ENCODE measurements at regions not wholly inside any gene's neighbourhood (a gene's known extent, or its start where the extent isn't known, plus 50 kb on each side); places are given as distances from the start of the nearest gene placed in this dataset.

DNA sequence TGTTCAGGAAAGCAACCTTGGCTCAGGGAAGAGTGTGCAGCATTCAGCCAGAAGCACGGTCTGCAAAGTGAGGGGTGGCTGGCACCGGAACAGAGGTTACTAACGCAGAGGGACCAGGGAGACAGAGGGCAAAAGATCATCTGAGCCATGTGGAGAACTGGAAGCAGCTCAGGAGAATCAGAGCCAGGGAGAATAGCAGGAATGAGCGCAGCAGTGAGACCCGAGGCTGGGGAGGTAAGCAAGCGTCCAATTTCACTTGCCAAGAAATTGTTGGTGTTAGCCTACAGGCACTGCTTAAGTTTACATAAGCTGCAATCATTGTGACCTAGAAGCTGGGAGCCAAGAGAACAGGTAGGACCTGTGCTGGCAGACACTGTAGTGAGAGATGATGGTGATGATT, 372.6 kb upstream of the POU3F3 start:
- ChIA-PET CTCF (no interaction called here), POLR2A (no interaction called here)
- Histone ChIP-seq H3K4me3 (ENCODE audit: low read depth, low read length) (no peak overlapping the region), H3K27ac (ENCODE audit: extremely low read depth, low read depth, low read length) (no peak overlapping the region), H3K4me1 (ENCODE audit: control insufficient read depth, insufficient read depth, low read length) (no peaks in the 10 kb centered on the region), H3K9me3 (ENCODE audit: control insufficient read depth, insufficient read depth, low read depth, low read length) (no peaks in the 10 kb centered on the region), H3K36me3 (ENCODE audit: control insufficient read depth in 2 of 2, insufficient read depth in 1 of 2, low read length in 2 of 2) (no peaks in the 10 kb centered on the region)
- TF ChIP-seq ZNF585B (tag by site-specific recombination; IDR thresholded peaks at IDR 0.05), result no peak
- TF ChIP-seq ZNF560 (tag by site-specific recombination; IDR thresholded peaks at IDR 0.05; ENCODE audit: borderline replicate concordance), result no peak
- TF ChIP-seq YY1 (tag by site-specific recombination; IDR thresholded peaks at IDR 0.05), result no peak
- TF ChIP-seq HOXA7 (CRISPR knock-in tag; IDR thresholded peaks at IDR 0.05; ENCODE audit: borderline replicate concordance), result no peak
- no peak for TF ChIP-seq KLF8 (tag by site-specific recombination; IDR thresholded peaks at IDR 0.05)
- TF ChIP-seq ZNF274 (IDR thresholded peaks at IDR 0.05; ENCODE audit: low read length), result no peak
- TF ChIP-seq ZNF274 (tag by site-specific recombination; IDR thresholded peaks at IDR 0.05; ENCODE audit: borderline replicate concordance), result no peak
- no peak for TF ChIP-seq ZNF621 (tag by site-specific recombination; IDR thresholded peaks at IDR 0.05)
- TF ChIP-seq ZSCAN23 (tag by site-specific recombination; IDR thresholded peaks at IDR 0.05), result no peak
- no peak for TF ChIP-seq ZNF146 (tag by site-specific recombination; IDR thresholded peaks at IDR 0.05)
- TF ChIP-seq FEZF1 (tag by site-specific recombination; IDR thresholded peaks at IDR 0.05), result no peak
- no peak for TF ChIP-seq ZNF223 (tag by site-specific recombination; IDR thresholded peaks at IDR 0.05)
- no peak for TF ChIP-seq GLI2 (tag by site-specific recombination; IDR thresholded peaks at IDR 0.05; ENCODE audit: borderline replicate concordance, low read depth)
- TF ChIP-seq ZNF23 (tag by site-specific recombination; IDR thresholded peaks at IDR 0.05; ENCODE audit: borderline replicate concordance), result no peak
- no peak for TF ChIP-seq ZNF677 (tag by site-specific recombination; IDR thresholded peaks at IDR 0.05)
- TF ChIP-seq ZFP3 (tag by site-specific recombination; IDR thresholded peaks at IDR 0.05; ENCODE audit: low read depth), result no peak

DNA sequence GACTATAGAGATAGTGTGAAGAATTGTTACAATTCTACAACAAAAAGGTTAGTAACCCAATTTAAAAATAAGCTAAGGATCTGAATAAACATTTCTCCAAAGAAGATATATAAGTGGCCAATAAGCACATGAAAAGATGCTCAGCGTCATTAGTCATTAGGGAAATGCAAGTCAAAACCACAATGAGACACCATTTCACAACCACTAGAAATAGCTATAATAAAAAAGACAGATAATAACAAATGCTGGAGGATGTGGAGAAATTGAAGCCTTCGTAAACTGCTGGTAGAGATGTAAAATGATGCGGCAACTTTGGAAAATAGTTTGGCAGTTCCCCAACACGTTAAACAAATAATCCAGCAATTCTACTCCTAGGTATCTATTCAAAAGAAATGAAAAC, 366.5 kb upstream of the POU3F3 start:
- ChIA-PET POLR2A (no interaction called here), CTCF (no interaction called here)
- Histone ChIP-seq H3K4me3 (ENCODE audit: low read depth, low read length) (no peak overlapping the region), H3K27ac (ENCODE audit: extremely low read depth, low read depth, low read length) (no peak overlapping the region), H3K4me1 (ENCODE audit: control insufficient read depth, insufficient read depth, low read length) (peaks cover 21% of the 10 kb centered on the region), H3K9me3 (ENCODE audit: control insufficient read depth, insufficient read depth, low read depth, low read length) (no peaks in the 10 kb centered on the region), H3K36me3 (ENCODE audit: control insufficient read depth in 2 of 2, insufficient read depth in 1 of 2, low read length in 2 of 2) (no peaks in the 10 kb centered on the region)
- TF ChIP-seq ZFP41 (tag by site-specific recombination; IDR thresholded peaks at IDR 0.05; ENCODE audit: borderline replicate concordance), result no peak
- TF ChIP-seq, protein P1, sequence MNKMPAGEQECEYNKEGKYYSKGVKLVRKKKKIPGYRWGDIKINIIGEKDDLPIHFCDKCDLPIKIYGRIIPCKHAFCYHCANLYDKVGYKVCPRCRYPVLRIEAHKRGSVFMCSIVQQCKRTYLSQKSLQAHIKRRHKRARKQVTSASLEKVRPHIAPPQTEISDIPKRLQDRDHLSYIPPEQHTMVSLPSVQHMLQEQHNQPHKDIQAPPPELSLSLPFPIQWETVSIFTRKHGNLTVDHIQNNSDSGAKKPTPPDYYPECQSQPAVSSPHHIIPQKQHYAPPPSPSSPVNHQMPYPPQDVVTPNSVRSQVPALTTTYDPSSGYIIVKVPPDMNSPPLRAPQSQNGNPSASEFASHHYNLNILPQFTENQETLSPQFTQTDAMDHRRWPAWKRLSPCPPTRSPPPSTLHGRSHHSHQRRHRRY (tag by site-specific recombination; IDR thresholded peaks at IDR 0.05), result no peak
- no peak for TF ChIP-seq ZNF274 (IDR thresholded peaks at IDR 0.05; ENCODE audit: low read length)
- no peak for TF ChIP-seq ZNF274 (tag by site-specific recombination; IDR thresholded peaks at IDR 0.05; ENCODE audit: borderline replicate concordance)
- TF ChIP-seq ZNF138 (tag by site-specific recombination; IDR thresholded peaks at IDR 0.05; ENCODE audit: borderline replicate concordance), result no peak
- no peak for TF ChIP-seq SCRT2 (tag by site-specific recombination; IDR thresholded peaks at IDR 0.05)
- TF ChIP-seq ZNF157 (tag by site-specific recombination; IDR thresholded peaks at IDR 0.05), result no peak
- no peak for TF ChIP-seq ZNF426 (tag by site-specific recombination; IDR thresholded peaks at IDR 0.05)
- TF ChIP-seq KLF10 (tag by site-specific recombination; IDR thresholded peaks at IDR 0.05), result no peak

- POLR2A ChIA-PET, result no interaction called here
- no peaks in the 10 kb centered on the region for H3K9me3 ChIP-seq (ENCODE audit: control insufficient read depth, insufficient read depth, low read depth, low read length)
- peaks cover 5% of the 10 kb centered on the region for H3K4me1 ChIP-seq (ENCODE audit: control insufficient read depth, insufficient read depth, low read length)
- no peak overlapping the region for H3K27ac ChIP-seq (ENCODE audit: extremely low read depth, low read depth, low read length)
- CTCF ChIA-PET, result interaction anchor here (0.7 kb wide), 1 partner anchor 42 kb away, joined by 3 read pairs; no protein-coding TSS in a partner anchor
- no peak overlapping the region for H3K4me3 ChIP-seq (ENCODE audit: low read depth, low read length)
- H3K36me3 ChIP-seq (ENCODE audit: control insufficient read depth in 2 of 2, insufficient read depth in 1 of 2, low read length in 2 of 2), result no peaks in the 10 kb centered on the region
- TF ChIP-seq, protein P2, sequence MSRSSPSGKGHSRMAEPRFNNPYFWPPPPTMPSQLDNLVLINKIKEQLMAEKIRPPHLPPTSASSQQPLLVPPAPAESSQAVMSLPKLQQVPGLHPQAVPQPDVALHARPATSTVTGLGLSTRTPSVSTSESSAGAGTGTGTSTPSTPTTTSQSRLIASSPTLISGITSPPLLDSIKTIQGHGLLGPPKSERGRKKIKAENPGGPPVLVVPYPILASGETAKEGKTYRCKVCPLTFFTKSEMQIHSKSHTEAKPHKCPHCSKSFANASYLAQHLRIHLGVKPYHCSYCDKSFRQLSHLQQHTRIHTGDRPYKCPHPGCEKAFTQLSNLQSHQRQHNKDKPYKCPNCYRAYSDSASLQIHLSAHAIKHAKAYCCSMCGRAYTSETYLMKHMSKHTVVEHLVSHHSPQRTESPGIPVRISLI (tag by site-specific recombination; IDR thresholded peaks at IDR 0.05), result no peak
- TF ChIP-seq, protein P3, sequence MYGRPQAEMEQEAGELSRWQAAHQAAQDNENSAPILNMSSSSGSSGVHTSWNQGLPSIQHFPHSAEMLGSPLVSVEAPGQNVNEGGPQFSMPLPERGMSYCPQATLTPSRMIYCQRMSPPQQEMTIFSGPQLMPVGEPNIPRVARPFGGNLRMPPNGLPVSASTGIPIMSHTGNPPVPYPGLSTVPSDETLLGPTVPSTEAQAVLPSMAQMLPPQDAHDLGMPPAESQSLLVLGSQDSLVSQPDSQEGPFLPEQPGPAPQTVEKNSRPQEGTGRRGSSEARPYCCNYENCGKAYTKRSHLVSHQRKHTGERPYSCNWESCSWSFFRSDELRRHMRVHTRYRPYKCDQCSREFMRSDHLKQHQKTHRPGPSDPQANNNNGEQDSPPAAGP (tag by site-specific recombination; IDR thresholded peaks at IDR 0.05), result no peak
- TF ChIP-seq ZNF629 (tag by site-specific recombination; IDR thresholded peaks at IDR 0.05) (no peak), ZNF571 (tag by site-specific recombination; IDR thresholded peaks at IDR 0.05) (no peak), KLF16 (tag by site-specific recombination; IDR thresholded peaks at IDR 0.05) (no peak)
- TF ChIP-seq, protein P4, sequence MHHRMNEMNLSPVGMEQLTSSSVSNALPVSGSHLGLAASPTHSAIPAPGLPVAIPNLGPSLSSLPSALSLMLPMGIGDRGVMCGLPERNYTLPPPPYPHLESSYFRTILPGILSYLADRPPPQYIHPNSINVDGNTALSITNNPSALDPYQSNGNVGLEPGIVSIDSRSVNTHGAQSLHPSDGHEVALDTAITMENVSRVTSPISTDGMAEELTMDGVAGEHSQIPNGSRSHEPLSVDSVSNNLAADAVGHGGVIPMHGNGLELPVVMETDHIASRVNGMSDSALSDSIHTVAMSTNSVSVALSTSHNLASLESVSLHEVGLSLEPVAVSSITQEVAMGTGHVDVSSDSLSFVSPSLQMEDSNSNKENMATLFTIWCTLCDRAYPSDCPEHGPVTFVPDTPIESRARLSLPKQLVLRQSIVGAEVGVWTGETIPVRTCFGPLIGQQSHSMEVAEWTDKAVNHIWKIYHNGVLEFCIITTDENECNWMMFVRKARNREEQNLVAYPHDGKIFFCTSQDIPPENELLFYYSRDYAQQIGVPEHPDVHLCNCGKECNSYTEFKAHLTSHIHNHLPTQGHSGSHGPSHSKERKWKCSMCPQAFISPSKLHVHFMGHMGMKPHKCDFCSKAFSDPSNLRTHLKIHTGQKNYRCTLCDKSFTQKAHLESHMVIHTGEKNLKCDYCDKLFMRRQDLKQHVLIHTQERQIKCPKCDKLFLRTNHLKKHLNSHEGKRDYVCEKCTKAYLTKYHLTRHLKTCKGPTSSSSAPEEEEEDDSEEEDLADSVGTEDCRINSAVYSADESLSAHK (tag by site-specific recombination; IDR thresholded peaks at IDR 0.05), result no peak
Observed at GRCh38 chr2:104493698-104494097, 360.2 kb upstream of the POU3F3 start.
